Caco-2 (cell line): ENCODE measurements at regions not wholly inside any gene's neighbourhood (a gene's known extent, or its start where the extent isn't known, plus 50 kb on each side); places are given as distances from the start of the nearest gene placed in this dataset.

Source experiments
- BruUV-seq: library from RNA; stranded (reverse); fragments of 400-500 nt; replicated peaks from 2 replicates; lab custom pipeline; 2021; lab: Mats Ljungman, UMichigan
- CTCF ChIA-PET: fragments of 300-600 bp; sonication (Branson Sonifier 250); formaldehyde crosslinking; loops from one replicate; lab custom pipeline; 2022; ENCODE audit warnings: antibody characterized with exemption; lab: Charles Lee
- POLR2A ChIA-PET: fragments of 300-600 bp; sonication (Branson Sonifier 250); formaldehyde crosslinking; loops from one replicate; lab custom pipeline; 2022; ENCODE audit warnings: antibody characterized with exemption; lab: Charles Lee
- DNase-seq, 2 experiments: peaks; one replicate each; pipeline versions ENCODE4 v3.0.0 to v3.0.0-alpha.2; 2020 to 2022
- H3K27me3 ChIP-seq: replicated peaks from 2 replicates; pipeline ENCODE4 v1.6.0; 2011; ENCODE audit warnings: low read length; ENCODE audit not compliant: control insufficient read depth, insufficient read depth
- H3K36me3 ChIP-seq: 2 replicates; pipeline ENCODE4 v1.5.1; 2011; ENCODE audit warnings: low read length; ENCODE audit not compliant: control insufficient read depth, insufficient read depth
- H3K4me1 ChIP-seq: fragments of 250-450 bp; sonication (Bioruptor Pico); 2 replicates; pipeline ENCODE4 v1.5.1; 2020; ENCODE audit warnings: mild to moderate bottlenecking
- H3K4me3 ChIP-seq: 2 replicates; pipeline ENCODE4 v1.5.1; 2011; ENCODE audit warnings: low read depth, mild to moderate bottlenecking, control low read depth, low read length
- H3K9me3 ChIP-seq: fragments of 250-450 bp; sonication (Bioruptor Pico); 2 replicates; pipeline ENCODE4 v1.5.1; 2020; ENCODE audit warnings: mild to moderate bottlenecking, moderate library complexity
- H3K27ac Mint-ChIP-seq: one replicate; pipeline ENCODE4 v1.8.0; 2022; ENCODE audit warnings: mixed read lengths; ENCODE audit not compliant: unreplicated experiment
- H3K27me3 Mint-ChIP-seq: one replicate; pipeline ENCODE4 v1.8.0; 2022; ENCODE audit warnings: mixed read lengths; ENCODE audit not compliant: insufficient read depth, unreplicated experiment
- H3K36me3 Mint-ChIP-seq: one replicate; pipeline ENCODE4 v1.8.0; 2022; ENCODE audit warnings: mild to moderate bottlenecking, mixed read lengths; ENCODE audit not compliant: insufficient read depth, unreplicated experiment
- H3K4me1 Mint-ChIP-seq: one replicate; pipeline ENCODE4 v1.8.0; 2022; ENCODE audit warnings: low read depth, mixed read lengths; ENCODE audit not compliant: unreplicated experiment
- H3K4me3 Mint-ChIP-seq: one replicate; pipeline ENCODE4 v1.8.0; 2022; ENCODE audit warnings: mild to moderate bottlenecking, moderate library complexity, mixed read lengths; ENCODE audit not compliant: unreplicated experiment
- H3K9me3 Mint-ChIP-seq: one replicate; pipeline ENCODE4 v1.8.0; 2022; ENCODE audit warnings: mixed read lengths; ENCODE audit not compliant: unreplicated experiment
- CTCF ChIP-seq, 2 experiments: fragments of 200-600 bp in 1 of 2; IDR thresholded peaks; 1 replicate in 1 of 2; 2 replicates in 1 of 2; pipeline versions ENCODE4 v1.5.1 to v1.8.0; 2011 to 2022; ENCODE audit warnings: antibody characterized with exemption in 1 of 2, control low read depth in 1 of 2, inconsistent platforms in 1 of 2, low read depth in 1 of 2, low read length in 1 of 2, mild to moderate bottlenecking in 1 of 2, moderate library complexity in 1 of 2; ENCODE audit not compliant: insufficient read depth in 1 of 2, severe bottlenecking in 1 of 2, unreplicated experiment in 1 of 2
- intact Hi-C: fragments of 100-400 bp; cut with micrococcal nuclease; formaldehyde crosslinking; loops from one replicate; pipeline ENCODE4 v1.10.0; 2022; ENCODE audit not compliant: unreplicated experiment

DNA sequence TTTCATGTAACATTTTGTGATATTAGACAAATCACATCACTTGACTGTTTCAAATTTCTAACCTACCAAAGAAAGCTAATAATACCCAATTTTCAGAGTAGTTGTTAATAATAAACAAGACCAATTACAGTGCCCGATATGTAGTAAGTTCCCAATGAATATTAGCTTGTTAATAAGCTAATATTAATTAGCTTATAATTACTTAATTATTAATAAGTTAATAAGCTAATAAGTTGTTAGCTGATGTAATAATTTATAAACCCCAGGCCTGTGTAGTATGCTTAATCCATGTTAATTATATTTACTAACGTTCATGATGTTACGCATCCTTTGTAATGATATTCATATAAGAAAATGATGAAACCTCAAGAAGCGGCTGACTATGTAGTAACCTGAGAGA, 643.8 kb upstream of the KIRREL3 start:
- CTCF ChIA-PET, result no interaction called here

DNA sequence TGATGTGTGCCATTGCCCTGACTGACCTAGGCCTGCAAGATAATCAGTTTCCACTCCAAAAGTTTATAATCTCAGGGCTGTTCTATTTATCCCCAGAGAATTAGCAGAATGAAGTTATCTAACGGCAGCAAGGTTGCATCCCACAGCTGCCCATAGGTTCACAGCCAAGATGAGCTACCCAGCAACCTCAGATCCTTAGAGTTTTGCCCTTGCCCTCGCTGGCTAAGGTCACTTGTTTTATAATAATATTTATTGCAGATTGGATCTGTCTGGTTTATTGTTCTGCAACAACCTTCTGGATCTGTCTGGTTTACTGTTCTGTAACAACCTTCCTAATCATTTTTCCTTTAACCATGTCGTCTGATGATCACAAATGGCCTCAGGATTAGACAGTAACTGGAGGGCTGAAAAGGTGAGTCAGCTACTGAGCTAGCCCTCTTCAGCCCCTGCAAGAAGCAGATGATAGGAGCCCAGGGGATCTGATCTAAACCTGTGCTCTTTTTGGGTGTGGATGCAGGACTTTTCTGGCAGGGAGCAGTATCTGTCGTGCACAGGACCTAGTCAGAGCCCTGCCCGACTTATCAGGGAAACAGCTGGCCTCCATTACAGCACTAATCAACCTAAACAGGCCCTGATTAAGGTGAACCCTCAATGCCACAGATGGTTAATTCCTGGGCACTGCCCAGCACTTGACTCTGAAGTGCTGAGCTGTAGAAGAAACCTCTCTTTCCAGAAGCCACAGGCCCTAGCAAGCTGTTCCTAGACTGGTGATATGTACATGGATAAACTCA, 642.9 kb upstream of the KIRREL3 start:
- Mint-ChIP-seq H3K9me3 (no peaks in the 10 kb centered on the region), H3K4me1 (no peaks in the 10 kb centered on the region), H3K27ac (no peak overlapping the region), H3K4me3 (no peak overlapping the region), H3K27me3 (peaks cover 3% of the 10 kb centered on the region), H3K36me3 (no peaks in the 10 kb centered on the region)
- no peaks in the 10 kb centered on the region for H3K27me3 ChIP-seq
- intact Hi-C loops, result no loop called here
- no TSS peak for BruUV-seq
- no peak for DNase-seq
- H3K4me3 ChIP-seq, result no peak overlapping the region
- TF ChIP-seq CTCF (IDR thresholded peaks at IDR 0.05; ENCODE audit: insufficient read depth in 1 of 2, low read depth in 1 of 2, low read length in 1 of 2, severe bottlenecking in 1 of 2, unreplicated experiment in 1 of 2), result no peak
- H3K4me1 ChIP-seq, result no peaks in the 10 kb centered on the region
- no peaks in the 10 kb centered on the region for H3K9me3 ChIP-seq
- ChIA-PET CTCF (no interaction called here), POLR2A (no interaction called here)
- H3K36me3 ChIP-seq, result no peaks in the 10 kb centered on the region

More for the DNA sequence above, 643.8 kb upstream of the KIRREL3 start:
- Histone ChIP-seq H3K27me3 (no peaks in the 10 kb centered on the region), H3K36me3 (no peaks in the 10 kb centered on the region), H3K9me3 (no peaks in the 10 kb centered on the region), H3K4me3 (no peak overlapping the region), H3K4me1 (no peaks in the 10 kb centered on the region)
- no peaks in the 10 kb centered on the region for H3K9me3 Mint-ChIP-seq
- POLR2A ChIA-PET, result no interaction called here
- DNase-seq, result no peak
- H3K27me3 Mint-ChIP-seq, result peaks cover 3% of the 10 kb centered on the region
- no peaks in the 10 kb centered on the region for H3K4me1 Mint-ChIP-seq
- no peak overlapping the region for H3K27ac Mint-ChIP-seq
- no peak overlapping the region for H3K4me3 Mint-ChIP-seq
- no TSS peak for BruUV-seq
- TF ChIP-seq CTCF (IDR thresholded peaks at IDR 0.05; ENCODE audit: insufficient read depth in 1 of 2, low read depth in 1 of 2, low read length in 1 of 2, severe bottlenecking in 1 of 2, unreplicated experiment in 1 of 2), result no peak
- intact Hi-C loops, result no loop called here
- H3K36me3 Mint-ChIP-seq, result no peaks in the 10 kb centered on the region

- Mint-ChIP-seq H3K9me3 (no peaks in the 10 kb centered on the region), H3K27ac (no peak overlapping the region), H3K27me3 (peaks cover 3% of the 10 kb centered on the region), H3K4me1 (no peaks in the 10 kb centered on the region), H3K36me3 (no peaks in the 10 kb centered on the region), H3K4me3 (no peak overlapping the region)
- ChIA-PET CTCF (no interaction called here), POLR2A (no interaction called here)
- no peaks in the 10 kb centered on the region for H3K36me3 ChIP-seq
- H3K9me3 ChIP-seq, result no peaks in the 10 kb centered on the region
- H3K4me3 ChIP-seq, result no peak overlapping the region
- no peak for TF ChIP-seq CTCF (IDR thresholded peaks at IDR 0.05; ENCODE audit: insufficient read depth in 1 of 2, low read depth in 1 of 2, low read length in 1 of 2, severe bottlenecking in 1 of 2, unreplicated experiment in 1 of 2)
- DNase-seq, result no peak
- no TSS peak for BruUV-seq
- no peaks in the 10 kb centered on the region for H3K4me1 ChIP-seq
- intact Hi-C loops, result no loop called here
- H3K27me3 ChIP-seq, result no peaks in the 10 kb centered on the region
Observed at GRCh38 chr11:127640561-127641451, 640.2 kb upstream of the KIRREL3 start.
